ENCODE measurements at regions not wholly inside any gene's neighbourhood (a gene's known extent, or its start where the extent isn't known, plus 50 kb on each side); places are given as distances from the start of the nearest gene placed in this dataset.

- no peak for TF ChIP-seq KLF10 (tag by site-specific recombination; IDR thresholded peaks at IDR 0.05)
- TF ChIP-seq ZNF677 (tag by site-specific recombination; IDR thresholded peaks at IDR 0.05) = no peak
- no peak for TF ChIP-seq ZNF560 (tag by site-specific recombination; IDR thresholded peaks at IDR 0.05; ENCODE audit: borderline replicate concordance)
- TF ChIP-seq ZFP37 (tag by site-specific recombination; IDR thresholded peaks at IDR 0.05) = no peak
- no peak for TF ChIP-seq ZSCAN16 (tag by site-specific recombination; IDR thresholded peaks at IDR 0.05)
- no peak for TF ChIP-seq YY2 (tag by site-specific recombination; IDR thresholded peaks at IDR 0.05)
- no peak for TF ChIP-seq ELK4 (IDR thresholded peaks at IDR 0.05; ENCODE audit: borderline replicate concordance, low read depth, low read length)
- TF ChIP-seq ZNF133 (tag by site-specific recombination; IDR thresholded peaks at IDR 0.05) = no peak
- TF ChIP-seq ZNF24 (tag by site-specific recombination; IDR thresholded peaks at IDR 0.05) = no peak
These were observed 177.8 kb downstream of the PSMG1 start (continued) for GRCh38 chr21:39005502-39005787.

GRCh38 chr21:39004634-39005501 is 178.4 kb downstream of the PSMG1 start:
- ChIA-PET CTCF (interaction anchor here (0.6 kb wide), 1 partner anchor 64 kb away, joined by 3 read pairs; no protein-coding TSS in a partner anchor), POLR2A (no interaction called here)
- Histone ChIP-seq H3K36me3 (ENCODE audit: control insufficient read depth in 2 of 2, insufficient read depth in 1 of 2, low read length in 2 of 2) (no peaks in the 10 kb centered on the region), H3K27ac (ENCODE audit: extremely low read depth, low read depth, low read length) (no peak overlapping the region), H3K4me3 (ENCODE audit: low read depth, low read length) (no peak overlapping the region), H3K9me3 (ENCODE audit: control insufficient read depth, insufficient read depth, low read depth, low read length) (no peaks in the 10 kb centered on the region), H3K4me1 (ENCODE audit: control insufficient read depth, insufficient read depth, low read length) (no peaks in the 10 kb centered on the region; the same call in 1 of the 2 replicates)
- TF ChIP-seq, protein P1, sequence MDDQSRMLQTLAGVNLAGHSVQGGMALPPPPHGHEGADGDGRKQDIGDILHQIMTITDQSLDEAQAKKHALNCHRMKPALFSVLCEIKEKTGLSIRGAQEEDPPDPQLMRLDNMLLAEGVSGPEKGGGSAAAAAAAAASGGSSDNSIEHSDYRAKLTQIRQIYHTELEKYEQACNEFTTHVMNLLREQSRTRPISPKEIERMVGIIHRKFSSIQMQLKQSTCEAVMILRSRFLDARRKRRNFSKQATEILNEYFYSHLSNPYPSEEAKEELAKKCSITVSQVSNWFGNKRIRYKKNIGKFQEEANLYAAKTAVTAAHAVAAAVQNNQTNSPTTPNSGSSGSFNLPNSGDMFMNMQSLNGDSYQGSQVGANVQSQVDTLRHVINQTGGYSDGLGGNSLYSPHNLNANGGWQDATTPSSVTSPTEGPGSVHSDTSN (CRISPR knock-in tag; IDR thresholded peaks at IDR 0.05) = no peak
- TF ChIP-seq EGR2 (tag by site-specific recombination; IDR thresholded peaks at IDR 0.05; ENCODE audit: low read depth) (no peak), ZNF768 (tag by site-specific recombination; IDR thresholded peaks at IDR 0.05) (no peak), SCRT1 (tag by site-specific recombination; IDR thresholded peaks at IDR 0.05; ENCODE audit: borderline replicate concordance) (no peak), WT1 (tag by site-specific recombination; IDR thresholded peaks at IDR 0.05) (no peak), RBAK (tag by site-specific recombination; IDR thresholded peaks at IDR 0.05) (no peak), ZNF37A (tag by site-specific recombination; IDR thresholded peaks at IDR 0.05) (no peak), ZNF174 (tag by site-specific recombination; IDR thresholded peaks at IDR 0.05) (no peak), ZBTB7A (tag by site-specific recombination; IDR thresholded peaks at IDR 0.05; ENCODE audit: low read depth) (no peak), ZNF670 (tag by site-specific recombination; IDR thresholded peaks at IDR 0.05; ENCODE audit: low read depth) (no peak)
- TF ChIP-seq, protein P2, sequence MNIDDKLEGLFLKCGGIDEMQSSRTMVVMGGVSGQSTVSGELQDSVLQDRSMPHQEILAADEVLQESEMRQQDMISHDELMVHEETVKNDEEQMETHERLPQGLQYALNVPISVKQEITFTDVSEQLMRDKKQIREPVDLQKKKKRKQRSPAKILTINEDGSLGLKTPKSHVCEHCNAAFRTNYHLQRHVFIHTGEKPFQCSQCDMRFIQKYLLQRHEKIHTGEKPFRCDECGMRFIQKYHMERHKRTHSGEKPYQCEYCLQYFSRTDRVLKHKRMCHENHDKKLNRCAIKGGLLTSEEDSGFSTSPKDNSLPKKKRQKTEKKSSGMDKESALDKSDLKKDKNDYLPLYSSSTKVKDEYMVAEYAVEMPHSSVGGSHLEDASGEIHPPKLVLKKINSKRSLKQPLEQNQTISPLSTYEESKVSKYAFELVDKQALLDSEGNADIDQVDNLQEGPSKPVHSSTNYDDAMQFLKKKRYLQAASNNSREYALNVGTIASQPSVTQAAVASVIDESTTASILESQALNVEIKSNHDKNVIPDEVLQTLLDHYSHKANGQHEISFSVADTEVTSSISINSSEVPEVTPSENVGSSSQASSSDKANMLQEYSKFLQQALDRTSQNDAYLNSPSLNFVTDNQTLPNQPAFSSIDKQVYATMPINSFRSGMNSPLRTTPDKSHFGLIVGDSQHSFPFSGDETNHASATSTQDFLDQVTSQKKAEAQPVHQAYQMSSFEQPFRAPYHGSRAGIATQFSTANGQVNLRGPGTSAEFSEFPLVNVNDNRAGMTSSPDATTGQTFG (tag by site-specific recombination; IDR thresholded peaks at IDR 0.05; ENCODE audit: borderline replicate concordance) = no peak
